HG03175 (cell line): ENCODE measurements at regions not wholly inside any gene's neighbourhood (a gene's known extent, or its start where the extent isn't known, plus 50 kb on each side); places are given as distances from the start of the nearest gene placed in this dataset.

ENCODE experiments used
- ATAC-seq: cut with Tn5 transposase; IDR thresholded peaks from one replicate; pipeline ENCODE4 v1.9.1; 2021; ENCODE audit warnings: mild to moderate bottlenecking, moderate library complexity; ENCODE audit not compliant: unreplicated experiment

- ATAC-seq = no peak
Observed at GRCh38 chr12:130098301-130099005, 63.8 kb upstream of the FZD10 start.

- ATAC-seq = no peak
Observed at GRCh38 chr12:130100634-130101362, 61.5 kb upstream of the FZD10 start.

GRCh38 chr12:130101370-130101769 is 60.9 kb upstream of the FZD10 start:
- ATAC-seq = no peak

DNA sequence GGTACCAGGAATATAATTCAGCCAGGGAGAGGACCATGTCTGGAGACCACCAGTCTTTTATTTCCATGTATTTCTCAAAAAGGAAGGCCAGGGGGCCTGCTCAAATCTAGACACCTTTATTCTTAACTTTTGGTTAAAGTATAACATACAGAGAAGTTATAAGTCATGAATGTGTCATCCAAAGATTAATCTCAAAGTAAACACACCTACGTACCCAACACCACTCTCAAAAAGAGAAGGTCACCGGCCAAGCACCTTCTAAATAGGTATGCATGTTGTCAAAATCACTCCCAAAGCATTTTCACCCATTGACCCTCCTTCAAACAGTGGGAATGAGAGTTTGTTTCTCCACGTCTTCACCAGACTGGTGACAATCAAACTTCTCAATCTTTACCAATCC is 60.0 kb upstream of the FZD10 start:
- no peak for ATAC-seq

GRCh38 chr12:130104571-130105106 is 57.6 kb upstream of the FZD10 start:
- no peak for ATAC-seq

- ATAC-seq = no peak
Observed at GRCh38 chr12:130109062-130109945, 53.0 kb upstream of the FZD10 start.

GRCh38 chr12:130110914-130111313 is 51.4 kb upstream of the FZD10 start:
- no peak for ATAC-seq

- no peak for ATAC-seq
Observed at GRCh38 chr12:130111965-130112496, 50.2 kb upstream of the FZD10 start.
